ENCODE measurements at regions not wholly inside any gene's neighbourhood (a gene's known extent, or its start where the extent isn't known, plus 50 kb on each side); places are given as distances from the start of the nearest gene placed in this dataset.
"Not testable (repeated sequence)": the region's sequence is repeated elsewhere in the genome, so short reads cannot be mapped to it uniquely, and the experiment has no call there.

DNA sequence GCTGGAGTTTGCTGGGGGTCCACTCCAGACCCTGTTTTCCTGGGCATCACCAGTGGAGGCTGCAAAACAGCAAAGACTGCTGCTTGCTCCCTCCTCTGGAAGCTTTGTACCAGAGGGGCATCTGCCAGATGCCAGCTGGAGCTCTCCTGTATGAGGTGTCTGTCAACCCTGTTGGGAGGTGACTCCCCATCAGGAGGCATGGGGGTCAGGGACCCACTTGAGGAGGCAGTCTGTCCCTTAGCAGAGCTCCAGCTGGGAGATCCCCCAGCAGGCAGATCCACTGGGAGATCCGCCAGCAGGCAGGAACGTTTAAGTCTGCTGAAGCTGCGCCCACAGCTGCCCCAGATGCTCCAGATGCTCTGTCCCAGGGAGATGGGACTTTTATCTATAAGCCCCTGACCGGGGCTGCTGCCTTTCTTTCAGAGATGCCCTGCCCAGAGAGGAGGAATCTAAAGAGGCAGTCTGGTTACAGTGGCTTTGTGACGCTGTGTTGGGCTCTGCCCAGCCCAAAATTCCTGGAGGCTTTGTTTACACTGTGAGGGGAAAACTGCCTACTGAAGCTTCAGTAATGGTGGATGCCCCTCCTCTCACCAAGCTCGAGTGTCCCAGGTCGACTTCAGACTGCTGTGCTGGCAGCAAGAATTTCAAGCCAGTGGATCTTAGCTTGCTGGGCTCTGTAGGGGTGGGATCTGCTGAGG lies 260.5 kb upstream of the SLC8A1 start:
- not testable (repeated sequence) for DNase-seq

DNA sequence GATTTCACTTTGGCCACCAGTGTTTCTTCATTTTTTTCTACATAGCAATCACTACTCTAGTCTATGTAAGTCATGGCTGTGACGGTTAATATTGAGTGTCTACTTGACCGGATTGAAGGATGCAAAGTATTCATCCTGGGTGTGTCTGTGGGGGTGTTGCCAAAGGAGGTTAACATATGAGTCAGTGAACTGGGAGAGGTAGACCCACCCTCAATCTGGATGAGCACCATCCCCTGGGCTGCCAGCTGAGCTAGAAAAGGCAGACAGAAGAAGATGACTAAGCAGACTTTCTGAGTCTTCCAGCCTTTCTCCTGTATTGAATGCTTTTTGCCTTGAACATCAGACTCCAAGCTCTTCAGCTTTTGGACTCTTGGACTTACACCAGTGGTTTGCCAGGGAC lies 265.0 kb upstream of the SLC8A1 start:
- no peak for DNase-seq

DNA sequence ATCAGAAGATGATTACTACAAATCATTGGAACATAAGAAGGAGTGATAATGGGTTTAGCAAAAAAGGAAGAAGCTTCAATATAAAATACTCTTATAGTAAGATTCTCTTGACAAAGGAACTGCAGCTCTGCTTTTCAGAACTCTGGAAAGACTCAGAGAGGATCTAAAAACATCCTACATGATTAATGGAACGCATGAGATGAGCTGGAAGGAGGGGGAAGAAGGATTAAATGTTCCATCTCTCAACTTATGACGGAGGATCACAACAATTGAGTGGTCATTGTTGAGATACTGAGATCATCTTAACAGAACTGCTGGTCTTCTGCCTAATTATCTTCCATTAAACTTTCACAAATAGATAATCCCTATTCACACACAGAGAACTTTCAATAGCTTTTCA lies 267.5 kb upstream of the SLC8A1 start:
- DNase-seq: peak; percentile 33

DNA sequence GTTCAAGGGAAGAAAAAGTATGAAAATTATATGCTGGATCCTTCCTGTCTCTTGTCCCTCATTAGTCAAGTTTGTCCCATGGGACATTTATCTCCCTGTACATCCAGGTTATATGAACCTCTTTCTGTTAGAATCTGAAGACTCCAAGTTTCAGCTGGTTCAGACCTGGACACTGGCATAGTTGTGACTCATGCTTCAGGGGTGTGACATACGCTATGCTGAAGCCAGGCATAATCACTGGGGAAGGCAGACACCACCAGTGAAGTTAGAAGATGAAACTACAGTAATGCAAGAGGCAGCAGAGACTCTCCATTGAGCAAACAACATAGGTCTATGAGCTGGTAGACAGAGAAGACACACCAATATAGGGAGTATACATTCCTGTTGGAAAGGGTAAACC lies 269.7 kb upstream of the SLC8A1 start:
- no peak for DNase-seq

DNA sequence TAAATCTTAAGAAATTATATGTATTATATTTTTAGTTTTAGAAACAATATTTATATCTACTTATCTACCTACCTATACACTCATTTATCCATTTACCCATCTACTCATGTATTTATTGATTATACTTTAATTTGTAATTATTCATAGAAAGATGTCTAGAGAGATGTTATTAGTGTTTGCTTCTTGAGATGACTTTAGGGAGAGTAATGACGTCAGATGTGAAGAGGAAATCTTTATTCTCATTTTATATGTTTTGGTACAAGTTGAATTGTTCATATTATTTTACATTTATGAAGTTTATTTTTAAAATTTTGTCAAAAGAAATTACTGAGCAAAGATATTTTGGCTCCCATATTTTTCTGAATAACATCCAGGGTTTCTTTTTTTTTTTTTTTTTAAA lies 271.3 kb upstream of the SLC8A1 start:
- DNase-seq: no peak

DNA sequence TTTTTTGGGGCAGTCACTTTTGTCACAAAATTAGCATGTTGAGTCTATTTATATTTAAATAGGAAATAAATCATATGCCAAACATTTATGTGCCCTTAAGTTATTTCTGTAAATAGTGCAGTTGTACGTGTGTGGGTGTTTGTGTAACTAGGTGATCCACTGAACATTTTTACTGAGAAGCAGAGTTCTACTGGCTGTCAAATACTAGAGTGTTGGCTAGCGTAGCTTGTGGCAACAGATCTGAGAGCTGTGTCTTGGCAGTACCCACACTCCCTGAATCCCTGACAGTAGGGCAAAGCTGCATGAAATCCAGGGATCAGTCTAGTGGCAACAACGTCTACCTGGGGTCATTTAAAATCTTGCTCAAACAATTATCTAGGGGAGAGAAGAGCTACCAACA lies 273.1 kb upstream of the SLC8A1 start:
- DNase-seq: no peak

DNA sequence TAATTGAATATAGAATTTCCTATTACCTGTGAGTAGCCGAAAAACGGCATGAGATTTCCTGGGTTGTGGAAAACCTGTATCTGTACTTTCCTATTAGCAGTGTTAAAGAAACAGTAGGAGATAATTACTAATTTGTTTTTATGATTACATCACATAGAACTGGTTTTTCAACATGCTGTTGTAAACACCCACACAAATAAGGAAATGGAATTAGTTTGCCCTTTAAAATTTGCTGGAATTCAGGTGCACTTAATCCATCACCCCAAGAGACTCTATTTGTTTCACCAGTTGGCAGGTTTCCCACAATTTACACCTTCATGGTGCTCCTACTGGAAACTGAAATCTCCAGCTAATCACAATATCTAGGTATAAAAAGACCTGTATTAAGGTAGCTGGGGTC lies 274.1 kb upstream of the SLC8A1 start:
- DNase-seq: no peak

DNA sequence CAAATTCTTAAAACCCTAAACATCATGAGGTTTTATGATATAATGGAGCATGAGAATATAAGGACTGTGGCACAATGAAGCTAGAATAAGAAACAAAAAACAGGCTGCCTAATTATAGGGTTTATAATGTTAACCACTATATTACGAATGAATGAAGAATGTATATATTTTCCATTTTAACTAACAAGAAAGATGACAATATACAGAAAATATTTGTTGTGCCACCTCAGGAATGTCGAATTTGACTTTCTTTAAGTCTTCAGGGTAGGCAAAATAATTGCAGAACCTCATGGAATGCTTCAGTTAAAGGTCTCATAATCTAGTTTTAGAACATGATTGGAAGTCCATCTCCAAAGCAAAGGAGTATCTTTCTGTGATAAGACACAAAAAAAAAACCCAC lies 282.9 kb upstream of the SLC8A1 start:
- no peak for DNase-seq

DNA sequence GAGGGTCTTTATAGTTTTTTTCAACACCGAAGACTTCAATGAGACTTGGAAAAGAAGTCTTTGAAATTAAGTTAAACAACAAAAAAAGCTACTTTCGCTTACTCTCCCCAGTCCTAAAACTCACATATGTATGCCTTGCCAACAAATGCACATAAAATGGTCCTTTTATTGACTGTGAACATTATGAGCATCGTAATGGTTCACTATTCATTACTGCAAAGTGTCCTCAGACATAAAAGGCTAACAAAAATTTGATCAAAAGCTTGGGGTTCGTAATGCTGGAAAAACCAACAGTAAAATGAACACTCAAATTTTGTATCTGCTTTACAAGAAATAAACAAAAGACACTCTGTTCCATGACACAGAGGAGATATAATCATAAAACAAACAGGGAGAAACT lies 285.3 kb upstream of the SLC8A1 start:
- no peak for DNase-seq

DNA sequence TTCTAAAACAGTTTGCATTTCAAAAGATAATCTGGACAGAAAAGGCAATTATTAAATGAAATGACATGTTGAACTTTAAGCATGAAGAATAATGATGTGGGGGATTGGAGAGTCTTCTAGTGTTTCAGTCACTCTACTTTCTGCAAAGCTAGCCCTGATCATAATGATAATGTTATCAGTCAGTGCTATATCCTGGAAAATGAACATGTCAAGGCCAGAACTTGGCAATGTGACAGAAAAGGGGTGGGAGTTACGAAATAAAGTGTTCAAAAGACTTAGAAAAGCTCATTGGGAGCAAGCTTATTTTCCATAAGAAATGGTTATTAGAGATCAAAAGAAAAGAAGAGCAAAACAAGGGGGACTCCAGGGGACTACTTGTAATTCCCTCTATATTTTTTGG lies 288.5 kb upstream of the SLC8A1 start:
- no peak for DNase-seq

DNA sequence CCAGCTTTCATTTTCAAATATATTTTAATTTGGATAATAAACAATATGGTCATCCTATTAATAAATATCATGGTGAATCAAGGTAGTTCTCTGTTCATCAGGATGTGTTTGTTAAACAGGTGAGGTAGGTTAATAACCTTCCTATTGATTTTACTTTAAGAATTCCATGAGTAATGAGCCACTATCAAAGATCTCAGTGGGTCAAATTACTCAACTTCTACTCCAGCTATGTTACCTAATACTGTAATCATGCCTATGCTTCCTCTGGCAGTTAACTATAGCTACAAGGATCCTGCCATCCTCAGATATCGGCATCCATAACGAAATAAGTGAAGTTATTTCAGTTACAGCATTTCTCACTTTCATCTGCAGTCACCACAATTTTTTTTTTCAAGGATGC lies 289.6 kb upstream of the SLC8A1 start:
- DNase-seq: no peak

DNA sequence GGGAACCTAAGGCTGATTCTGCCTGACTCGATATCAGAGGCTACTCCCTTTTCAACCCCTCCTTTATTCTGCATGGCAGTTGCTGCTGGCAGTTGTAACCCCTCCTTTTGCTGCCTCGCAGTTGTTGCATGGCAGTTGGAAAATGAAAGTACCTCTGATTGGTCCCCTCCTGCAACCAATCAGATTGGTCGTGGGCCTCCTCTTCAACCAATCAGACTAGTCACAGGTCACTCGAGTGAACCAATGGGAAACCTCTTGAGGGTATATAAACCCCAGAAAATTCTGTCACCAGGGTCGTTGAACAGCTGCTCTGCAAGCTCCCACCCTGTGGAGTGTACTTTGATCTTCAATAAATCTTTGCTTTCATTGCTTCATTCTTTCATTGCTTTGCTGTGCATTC lies 294.3 kb upstream of the SLC8A1 start:
- DNase-seq: no peak

DNA sequence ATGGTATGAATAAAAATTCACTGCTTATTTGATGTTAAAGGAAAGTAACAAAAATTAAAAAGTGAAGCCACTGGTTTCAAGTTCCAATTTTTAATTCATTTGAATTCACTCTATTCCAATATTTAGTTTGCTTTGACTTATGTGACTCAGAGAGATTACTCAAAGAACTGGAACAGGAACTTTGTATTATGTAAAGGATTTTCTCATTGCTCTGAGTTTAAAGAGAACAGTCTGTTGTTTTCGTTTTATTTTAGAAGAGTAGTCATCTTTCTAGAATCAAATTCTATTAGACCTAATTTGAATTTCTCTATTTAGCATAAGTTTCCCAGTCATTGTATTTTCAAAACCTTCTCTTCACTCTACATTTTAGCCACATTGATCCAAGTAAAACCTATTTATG lies 300.1 kb upstream of the SLC8A1 start:
- DNase-seq: no peak

DNA sequence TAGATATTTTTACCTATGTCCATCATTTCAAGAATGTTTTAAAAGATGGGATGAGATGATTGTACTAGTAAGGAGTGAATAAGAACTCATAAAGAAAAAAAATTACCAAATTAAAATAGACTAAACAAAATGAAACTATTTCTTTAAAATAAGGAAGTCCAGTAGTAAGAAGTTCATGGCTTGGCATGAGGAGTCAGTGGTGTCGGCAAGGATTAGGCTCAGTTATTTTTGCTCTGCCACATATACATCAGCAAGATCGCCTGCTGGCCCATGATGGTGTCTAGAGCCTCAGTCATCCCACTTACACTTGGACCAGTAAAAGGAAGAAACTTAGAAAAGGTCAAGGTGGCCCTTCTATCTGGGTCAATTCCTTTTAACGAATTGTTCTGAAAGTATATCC lies 300.9 kb upstream of the SLC8A1 start:
- DNase-seq: no peak

DNA sequence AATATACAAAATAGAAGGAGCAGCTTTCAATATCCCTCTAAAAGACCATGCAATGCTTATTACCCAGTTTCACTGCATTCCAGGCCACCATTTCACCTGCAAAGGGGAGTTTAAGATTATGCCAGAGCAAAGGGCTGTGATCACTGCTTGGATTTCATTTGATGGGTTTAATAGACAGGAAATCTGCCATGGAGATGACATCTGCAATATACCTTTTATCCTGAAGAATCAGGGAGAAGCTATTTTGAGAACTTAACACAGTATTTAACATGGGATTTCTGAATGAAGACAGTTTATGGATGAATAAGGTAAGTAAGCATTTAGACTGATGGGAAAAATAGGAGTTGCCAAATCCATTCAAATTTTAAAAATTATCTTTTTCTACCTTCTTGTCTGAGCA lies 303.0 kb upstream of the SLC8A1 start:
- DNase-seq: no peak

DNA sequence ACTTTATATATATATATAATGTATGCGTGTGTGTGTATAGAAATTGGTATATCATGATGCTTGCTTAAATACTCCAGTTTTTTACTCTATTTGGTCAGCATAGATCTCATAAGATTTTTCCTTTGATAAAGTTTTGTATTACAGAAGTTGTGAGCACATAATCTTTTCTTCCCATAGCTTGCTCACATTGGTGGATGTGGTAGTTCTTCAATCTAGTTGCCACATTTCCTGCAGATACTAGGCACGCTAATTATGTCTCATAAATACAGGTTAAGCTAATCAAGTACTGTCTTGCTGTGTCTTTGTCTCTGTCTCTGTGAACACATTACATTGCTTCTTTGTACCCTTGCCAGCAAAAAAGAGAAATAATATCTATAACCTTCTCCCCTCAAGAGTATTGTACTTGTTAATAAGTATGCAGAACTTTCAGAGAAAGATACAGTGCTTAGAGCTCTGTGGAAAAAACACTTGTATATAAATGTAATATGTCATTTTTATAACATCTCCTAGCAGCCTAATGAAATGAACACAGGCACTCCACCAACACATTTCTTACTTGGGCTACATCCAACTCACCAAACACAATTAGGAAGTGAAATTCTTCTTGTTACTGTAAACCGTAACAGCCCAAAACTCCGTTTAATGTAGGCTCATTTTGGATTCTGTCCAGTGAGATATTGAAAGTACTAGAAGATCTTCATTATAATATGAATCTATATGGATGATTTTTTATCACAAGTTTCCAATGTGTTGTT lies 306.7 kb upstream of the SLC8A1 start:
- DNase-seq: no peak

DNA sequence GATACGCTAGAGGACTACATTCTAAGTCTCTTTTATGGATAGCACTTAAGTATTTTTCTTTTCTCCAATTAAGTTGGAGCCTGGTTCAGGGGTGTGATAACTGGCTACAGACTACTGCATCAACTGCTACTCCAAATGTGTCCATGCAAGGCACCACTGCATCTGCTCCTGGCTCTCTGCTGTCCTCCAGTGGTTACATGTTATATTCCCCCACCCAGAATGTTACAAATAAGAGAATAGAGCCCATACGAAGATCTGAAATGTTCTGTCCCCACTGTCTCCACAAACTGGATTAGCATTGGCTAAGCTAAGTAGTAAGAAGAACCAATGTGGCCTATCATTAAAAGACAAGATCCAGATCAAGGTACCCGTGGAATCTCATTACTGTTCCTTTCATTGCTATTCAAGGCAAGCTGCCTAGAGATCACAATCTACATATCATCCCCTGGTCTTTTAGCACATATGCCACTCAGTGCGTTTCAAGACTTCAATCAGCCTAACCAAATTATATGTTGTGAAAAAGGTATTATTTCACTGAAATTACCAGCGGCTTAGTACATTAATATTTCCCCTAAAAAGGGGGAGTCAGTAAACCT lies 308.3 kb upstream of the SLC8A1 start:
- peak; percentile 90 for DNase-seq

DNA sequence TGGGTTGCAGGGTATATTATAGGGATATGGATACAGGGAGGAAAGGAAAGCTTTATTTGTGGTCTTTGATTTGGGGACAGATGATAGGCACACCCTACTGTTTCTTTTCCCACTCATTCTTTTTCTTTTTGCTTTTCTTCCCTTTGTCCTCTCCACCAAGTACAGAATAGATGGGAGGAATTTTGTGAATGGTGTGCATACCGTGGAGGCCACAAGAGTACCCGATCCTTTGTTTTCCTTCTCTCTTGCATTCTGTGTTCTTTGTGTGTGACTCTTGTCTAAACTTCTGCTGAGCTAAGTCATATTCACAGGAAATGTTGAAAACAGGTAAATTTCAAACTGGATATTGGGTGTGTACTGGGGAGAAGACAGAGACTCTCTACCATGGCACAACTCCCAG lies 321.4 kb upstream of the SLC8A1 start:
- no peak for DNase-seq

DNA sequence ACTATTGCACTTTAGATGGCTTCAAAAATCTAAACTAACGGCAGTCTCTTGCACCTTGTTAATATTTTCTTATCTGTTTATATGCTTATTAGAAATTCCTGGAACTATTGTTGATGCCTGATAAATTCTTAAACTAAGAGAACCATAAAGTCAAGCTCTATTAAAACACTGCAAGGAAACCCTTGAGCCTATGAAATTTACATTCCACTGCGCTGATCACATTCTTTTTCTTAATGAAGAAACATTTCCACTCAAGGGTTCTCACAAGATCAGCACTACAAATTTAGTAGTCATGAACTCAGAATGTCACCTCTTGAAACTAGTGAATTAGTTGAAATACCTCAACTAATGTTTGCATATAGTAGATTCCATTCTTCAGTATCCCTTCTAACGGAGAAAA lies 331.8 kb upstream of the SLC8A1 start:
- DNase-seq: no peak

DNA sequence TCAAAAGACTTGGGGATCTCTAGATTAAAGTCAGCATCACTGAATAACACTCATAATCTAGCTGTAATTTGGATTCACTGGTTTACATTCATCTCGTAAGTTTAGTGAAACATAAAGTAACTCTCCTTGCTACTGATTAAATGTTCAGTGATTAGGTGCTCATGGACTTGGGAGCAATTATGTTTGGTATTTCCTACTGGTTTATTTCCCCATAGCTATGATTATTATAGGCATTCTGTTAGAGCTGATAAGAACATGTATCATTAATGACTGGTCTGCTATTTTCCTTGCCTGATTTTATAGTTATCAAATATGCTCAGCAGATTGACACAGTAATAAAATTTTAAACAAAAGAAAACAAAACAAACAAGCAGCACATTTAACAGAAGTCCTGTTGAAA lies 334.7 kb upstream of the SLC8A1 start:
- no peak for DNase-seq

DNA sequence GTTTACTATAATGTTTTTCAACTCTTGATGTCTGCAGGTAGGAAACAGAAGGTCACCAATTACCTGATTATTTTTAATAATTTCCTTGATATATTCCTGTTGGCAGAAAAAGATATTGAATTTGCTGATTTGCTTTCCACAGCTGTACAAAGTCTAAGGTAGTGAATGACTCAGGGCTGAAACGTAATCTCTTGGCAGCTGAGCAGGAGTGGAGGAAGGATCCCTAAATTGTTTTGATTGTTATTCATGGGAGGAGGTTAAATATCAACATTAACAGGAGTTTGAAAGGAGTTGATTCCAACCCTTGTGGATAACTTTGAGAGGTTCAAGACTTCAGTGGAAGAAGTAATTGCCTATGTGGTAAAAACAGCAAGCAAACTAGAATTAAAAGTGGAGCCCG lies 345.2 kb upstream of the SLC8A1 start:
- no peak for DNase-seq

DNA sequence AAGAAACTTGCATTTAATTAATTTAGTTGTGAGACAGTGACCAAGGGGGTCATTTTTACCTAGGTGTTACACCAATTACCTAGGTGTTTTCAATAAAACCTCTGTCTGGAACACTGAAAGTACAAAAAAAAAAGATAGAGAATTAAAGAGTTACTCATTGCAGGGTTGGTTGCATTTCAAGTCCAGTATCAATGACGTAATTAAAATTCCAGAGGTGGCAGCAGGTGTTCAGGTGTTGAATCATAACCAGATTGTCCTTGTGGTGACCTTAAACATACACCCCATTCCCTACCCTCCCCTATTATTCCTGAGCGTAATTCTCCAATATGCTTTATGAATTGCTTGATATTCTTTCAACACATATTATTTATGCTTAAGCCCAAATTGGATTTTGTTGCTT lies 352.0 kb upstream of the SLC8A1 start:
- no peak for DNase-seq

DNA sequence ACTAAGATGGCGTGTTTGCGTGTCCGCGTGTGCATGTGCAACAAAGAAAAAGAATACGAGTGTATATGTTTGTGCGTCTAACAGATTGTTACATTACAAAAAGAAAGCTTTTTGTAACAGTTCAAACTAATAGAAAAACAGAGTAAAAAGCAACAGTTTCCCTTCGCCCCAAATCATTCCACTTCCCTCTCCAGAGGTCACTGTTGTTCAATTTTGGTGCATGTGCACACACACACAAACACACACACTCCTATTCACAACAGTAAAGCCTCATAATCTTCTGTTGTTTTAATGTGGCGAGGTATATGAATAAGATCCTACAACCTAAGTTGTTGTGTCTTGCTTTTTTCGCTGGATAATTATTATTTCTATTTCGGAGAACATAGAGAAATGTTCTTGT lies 357.3 kb upstream of the SLC8A1 start:
- no peak for DNase-seq

DNA sequence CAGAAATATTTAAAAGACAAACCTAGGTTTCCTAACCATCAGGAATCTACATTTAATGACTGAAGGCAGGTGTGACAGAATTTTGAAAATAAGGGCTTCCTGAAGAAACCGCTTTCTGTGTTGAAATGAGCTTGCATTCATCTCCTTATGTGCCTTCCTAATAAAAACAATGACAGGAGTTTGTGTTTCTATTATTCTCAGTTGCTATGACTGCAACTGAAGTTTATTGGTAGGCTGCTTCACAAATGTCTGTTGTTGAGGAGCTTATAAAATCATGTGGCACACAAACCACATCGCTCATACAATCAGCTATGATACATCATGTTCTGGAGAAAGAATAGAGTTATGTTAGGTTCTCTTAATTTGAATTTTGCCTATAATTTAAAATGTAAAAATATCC lies 362.7 kb upstream of the SLC8A1 start:
- no peak for DNase-seq

DNA sequence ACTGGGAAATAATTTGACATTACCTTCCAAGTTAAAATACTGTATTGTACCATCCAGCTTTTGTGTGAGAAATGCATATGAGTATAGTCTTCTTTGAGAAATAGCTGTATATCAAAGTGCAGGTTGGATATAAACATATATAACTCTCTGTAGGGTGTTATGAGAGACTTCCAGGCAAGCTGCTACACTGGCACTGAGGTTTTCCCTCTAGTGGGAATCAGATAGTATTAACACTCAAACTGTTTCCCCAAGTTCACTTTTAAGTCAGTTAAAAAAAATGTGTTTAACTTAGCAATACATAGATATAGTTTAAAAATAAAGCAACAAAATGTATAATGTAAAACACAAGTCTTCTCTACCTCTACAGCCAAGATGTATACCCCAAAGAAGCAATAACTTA lies 368.4 kb upstream of the SLC8A1 start:
- DNase-seq: no peak
